ENCODE measurements at regions not wholly inside any gene's neighbourhood (a gene's known extent, or its start where the extent isn't known, plus 50 kb on each side); places are given as distances from the start of the nearest gene placed in this dataset.

DNA sequence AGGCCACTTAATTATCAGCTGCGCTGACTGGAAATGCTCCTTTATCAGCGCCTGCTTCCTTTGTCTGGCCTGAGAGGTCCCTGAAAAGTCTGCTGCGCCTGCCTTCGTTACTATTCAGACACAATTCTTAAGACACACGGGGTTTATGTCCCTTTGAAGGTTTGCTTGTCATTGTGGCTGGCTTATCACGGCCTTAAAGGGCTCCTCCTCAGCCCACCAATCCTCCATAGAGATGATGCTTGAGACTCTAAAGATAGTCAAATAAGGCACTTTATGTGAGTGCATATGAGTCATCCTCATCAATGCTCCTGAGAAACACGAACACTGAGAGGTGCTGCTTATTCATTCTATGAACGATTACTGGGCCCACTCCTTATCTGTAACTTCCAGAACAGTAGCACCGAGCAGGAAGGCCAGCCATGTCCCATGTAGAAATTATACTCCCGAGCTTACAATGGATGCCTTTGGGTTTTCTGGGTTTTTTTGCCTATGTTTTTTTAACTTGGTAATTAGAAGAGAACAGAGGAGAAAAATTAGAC lies 1268.2 kb upstream of the TMEM132C start:
- TF ChIP-seq, protein P1, sequence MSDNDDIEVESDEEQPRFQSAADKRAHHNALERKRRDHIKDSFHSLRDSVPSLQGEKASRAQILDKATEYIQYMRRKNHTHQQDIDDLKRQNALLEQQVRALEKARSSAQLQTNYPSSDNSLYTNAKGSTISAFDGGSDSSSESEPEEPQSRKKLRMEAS (IDR thresholded peaks at IDR 0.05; ENCODE audit: low read depth, low read length), result no peak
- TF ChIP-seq MYC (IDR thresholded peaks at IDR 0.05; ENCODE audit: low read depth, low read length), result no peak
- no peak overlapping the region for H3K4me3 ChIP-seq (ENCODE audit: low read depth, low read length)
- no peak for DNase-seq (ENCODE audit: low read depth)

GRCh38 chr12:126999352-126999751 lies 1267.6 kb upstream of the TMEM132C start:
- no peak for DNase-seq (ENCODE audit: low read depth)
- TF ChIP-seq, protein P2, sequence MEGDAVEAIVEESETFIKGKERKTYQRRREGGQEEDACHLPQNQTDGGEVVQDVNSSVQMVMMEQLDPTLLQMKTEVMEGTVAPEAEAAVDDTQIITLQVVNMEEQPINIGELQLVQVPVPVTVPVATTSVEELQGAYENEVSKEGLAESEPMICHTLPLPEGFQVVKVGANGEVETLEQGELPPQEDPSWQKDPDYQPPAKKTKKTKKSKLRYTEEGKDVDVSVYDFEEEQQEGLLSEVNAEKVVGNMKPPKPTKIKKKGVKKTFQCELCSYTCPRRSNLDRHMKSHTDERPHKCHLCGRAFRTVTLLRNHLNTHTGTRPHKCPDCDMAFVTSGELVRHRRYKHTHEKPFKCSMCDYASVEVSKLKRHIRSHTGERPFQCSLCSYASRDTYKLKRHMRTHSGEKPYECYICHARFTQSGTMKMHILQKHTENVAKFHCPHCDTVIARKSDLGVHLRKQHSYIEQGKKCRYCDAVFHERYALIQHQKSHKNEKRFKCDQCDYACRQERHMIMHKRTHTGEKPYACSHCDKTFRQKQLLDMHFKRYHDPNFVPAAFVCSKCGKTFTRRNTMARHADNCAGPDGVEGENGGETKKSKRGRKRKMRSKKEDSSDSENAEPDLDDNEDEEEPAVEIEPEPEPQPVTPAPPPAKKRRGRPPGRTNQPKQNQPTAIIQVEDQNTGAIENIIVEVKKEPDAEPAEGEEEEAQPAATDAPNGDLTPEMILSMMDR (IDR thresholded peaks at IDR 0.05; ENCODE audit: low read depth, low read length), result no peak
- TF ChIP-seq POLR2A (IDR thresholded peaks at IDR 0.05; ENCODE audit: extremely low read depth, insufficient read length), result no peak
- TF ChIP-seq MYC (IDR thresholded peaks at IDR 0.05; ENCODE audit: low read depth, low read length), result no peak
- TF ChIP-seq, protein P1 (IDR thresholded peaks at IDR 0.05; ENCODE audit: low read depth, low read length), result no peak
- H3K4me3 ChIP-seq (ENCODE audit: low read depth, low read length), result no peak overlapping the region

GRCh38 chr12:127005406-127005805 lies 1261.6 kb upstream of the TMEM132C start:
- TF ChIP-seq MYC (IDR thresholded peaks at IDR 0.05; ENCODE audit: low read depth, low read length), result no peak
- TF ChIP-seq, protein P1 (IDR thresholded peaks at IDR 0.05; ENCODE audit: low read depth, low read length), result no peak
- no peak for TF ChIP-seq POLR2A (IDR thresholded peaks at IDR 0.05; ENCODE audit: extremely low read depth, insufficient read length)
- TF ChIP-seq, protein P2 (IDR thresholded peaks at IDR 0.05; ENCODE audit: low read depth, low read length), result no peak
- DNase-seq (ENCODE audit: low read depth), result no peak
- H3K4me3 ChIP-seq (ENCODE audit: low read depth, low read length), result no peak overlapping the region

DNA sequence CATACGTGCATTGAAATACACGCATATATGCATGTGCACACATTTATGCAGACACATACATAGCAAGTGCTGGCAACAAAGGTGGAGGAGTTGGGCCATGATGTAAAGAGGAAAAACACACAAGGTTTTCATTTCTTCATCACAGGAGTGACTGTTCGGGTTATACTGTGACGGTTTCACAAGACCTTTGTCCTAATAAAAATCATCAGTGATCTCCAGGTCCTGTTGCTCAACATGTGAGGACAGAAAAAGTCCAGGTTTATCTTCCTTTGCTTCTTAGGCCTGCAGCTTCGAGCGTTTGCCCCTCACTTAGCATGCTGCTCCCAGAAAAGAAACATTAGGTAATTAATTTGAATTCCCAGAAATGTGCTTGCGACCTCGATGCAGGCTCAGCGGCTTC lies 1260.0 kb upstream of the TMEM132C start:
- DNase-seq (ENCODE audit: low read depth), result no peak
- TF ChIP-seq, protein P2 (IDR thresholded peaks at IDR 0.05; ENCODE audit: low read depth, low read length), result no peak
- no peak for TF ChIP-seq POLR2A (IDR thresholded peaks at IDR 0.05; ENCODE audit: extremely low read depth, insufficient read length)
- TF ChIP-seq, protein P1 (IDR thresholded peaks at IDR 0.05; ENCODE audit: low read depth, low read length), result no peak
- no peak for TF ChIP-seq MYC (IDR thresholded peaks at IDR 0.05; ENCODE audit: low read depth, low read length)

GRCh38 chr12:127008755-127009403 lies 1258.1 kb upstream of the TMEM132C start:
- TF ChIP-seq, protein P1 (IDR thresholded peaks at IDR 0.05; ENCODE audit: low read depth, low read length), result no peak
- TF ChIP-seq POLR2A (IDR thresholded peaks at IDR 0.05; ENCODE audit: extremely low read depth, insufficient read length) (no peak), MYC (IDR thresholded peaks at IDR 0.05; ENCODE audit: low read depth, low read length) (no peak)
- TF ChIP-seq, protein P2 (IDR thresholded peaks at IDR 0.05; ENCODE audit: low read depth, low read length), result no peak
- no peak for DNase-seq (ENCODE audit: low read depth)
- no peak overlapping the region for H3K4me3 ChIP-seq (ENCODE audit: low read depth, low read length)

More for the DNA sequence above, 1260.0 kb upstream of the TMEM132C start:
- no peak overlapping the region for H3K4me3 ChIP-seq (ENCODE audit: low read depth, low read length)

GRCh38 chr12:127012109-127012508 lies 1254.9 kb upstream of the TMEM132C start:
- DNase-seq (ENCODE audit: low read depth), result no peak
- H3K4me3 ChIP-seq (ENCODE audit: low read depth, low read length), result no peak overlapping the region
- TF ChIP-seq MYC (IDR thresholded peaks at IDR 0.05; ENCODE audit: low read depth, low read length) (no peak), POLR2A (IDR thresholded peaks at IDR 0.05; ENCODE audit: extremely low read depth, insufficient read length) (no peak)
- TF ChIP-seq, protein P2 (IDR thresholded peaks at IDR 0.05; ENCODE audit: low read depth, low read length), result no peak
- TF ChIP-seq, protein P1 (IDR thresholded peaks at IDR 0.05; ENCODE audit: low read depth, low read length), result no peak
